ENCODE measurements at regions not wholly inside any gene's neighbourhood (a gene's known extent, or its start where the extent isn't known, plus 50 kb on each side); places are given as distances from the start of the nearest gene placed in this dataset.
"Not testable (repeated sequence)": the region's sequence is repeated elsewhere in the genome, so short reads cannot be mapped to it uniquely, and the experiment has no call there.

GRCh38 chr9:2355697-2355983, 265.9 kb upstream of the VLDLR start:
- no peak for DNase-seq

- no peak for DNase-seq
Observed at GRCh38 chr9:2356041-2356790, 265.4 kb upstream of the VLDLR start.

GRCh38 chr9:2359891-2360471, 261.6 kb upstream of the VLDLR start:
- DNase-seq = no peak

GRCh38 chr9:2362150-2362549, 259.4 kb upstream of the VLDLR start:
- DNase-seq = no peak

- DNase-seq = no peak
Observed at GRCh38 chr9:2363138-2363745, 258.3 kb upstream of the VLDLR start.

GRCh38 chr9:2363781-2364180, 257.8 kb upstream of the VLDLR start:
- DNase-seq = no peak

GRCh38 chr9:2367970-2368369, 253.6 kb upstream of the VLDLR start:
- DNase-seq = no peak

- DNase-seq = no peak
Observed at GRCh38 chr9:2373648-2374047, 247.9 kb upstream of the VLDLR start.

GRCh38 chr9:2375114-2375513, 246.5 kb upstream of the VLDLR start:
- DNase-seq = no peak

- no peak for DNase-seq
Observed at GRCh38 chr9:2377117-2377516, 244.5 kb upstream of the VLDLR start.

- no peak for DNase-seq
Observed at GRCh38 chr9:2377834-2378233, 243.8 kb upstream of the VLDLR start.

GRCh38 chr9:2378266-2378665, 243.3 kb upstream of the VLDLR start:
- no peak for DNase-seq

- no peak for DNase-seq
Observed at GRCh38 chr9:2378816-2379215, 242.8 kb upstream of the VLDLR start.

GRCh38 chr9:2384741-2385140, 236.8 kb upstream of the VLDLR start:
- DNase-seq = no peak

- no peak for DNase-seq
Observed at GRCh38 chr9:2385746-2386145, 235.8 kb upstream of the VLDLR start.

- DNase-seq = no peak
Observed at GRCh38 chr9:2386566-2386965, 235.0 kb upstream of the VLDLR start.

GRCh38 chr9:2387166-2387565, 234.4 kb upstream of the VLDLR start:
- DNase-seq = no peak

GRCh38 chr9:2389404-2389803, 232.2 kb upstream of the VLDLR start:
- no peak for DNase-seq

GRCh38 chr9:2390028-2390427, 231.6 kb upstream of the VLDLR start:
- no peak for DNase-seq

GRCh38 chr9:2391509-2392132, 230.0 kb upstream of the VLDLR start:
- not testable (repeated sequence) for DNase-seq

- not testable (repeated sequence) for DNase-seq
Observed at GRCh38 chr9:2394087-2394741, 227.4 kb upstream of the VLDLR start.

GRCh38 chr9:2395814-2396612, 225.6 kb upstream of the VLDLR start:
- DNase-seq = no peak

Measured in NCI-H2081 treated with DMSO at 0.1 percent for 48 hours (cell line).